ENCODE measurements at regions not wholly inside any gene's neighbourhood (a gene's known extent, or its start where the extent isn't known, plus 50 kb on each side); places are given as distances from the start of the nearest gene placed in this dataset.

DNA sequence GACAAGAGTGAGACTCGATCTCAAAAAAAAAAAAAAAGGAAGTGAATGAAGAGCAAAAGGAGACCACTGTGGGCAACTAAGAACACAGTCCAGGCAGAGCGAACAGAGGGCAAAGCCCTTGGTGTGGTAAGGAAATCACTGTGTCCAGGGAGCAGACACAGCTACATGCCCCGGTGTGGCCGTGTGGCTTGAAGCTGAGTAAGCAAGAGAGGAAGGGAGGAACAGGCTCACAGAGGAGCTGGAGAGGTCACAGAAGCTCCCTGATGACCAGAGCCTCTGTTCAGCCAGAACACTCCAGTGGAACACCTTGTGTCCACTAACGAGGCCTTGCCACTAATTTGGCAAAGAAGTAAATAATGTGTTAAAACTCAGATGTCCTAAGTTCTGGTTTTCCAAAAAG is 60.6 kb upstream of the GATA2 start:
- TF ChIP-seq POLR2AphosphoS5 (IDR thresholded peaks at IDR 0.05) (no peak), POLR2A (IDR thresholded peaks at IDR 0.05) (no peak)
- TF ChIP-seq, protein P1, sequence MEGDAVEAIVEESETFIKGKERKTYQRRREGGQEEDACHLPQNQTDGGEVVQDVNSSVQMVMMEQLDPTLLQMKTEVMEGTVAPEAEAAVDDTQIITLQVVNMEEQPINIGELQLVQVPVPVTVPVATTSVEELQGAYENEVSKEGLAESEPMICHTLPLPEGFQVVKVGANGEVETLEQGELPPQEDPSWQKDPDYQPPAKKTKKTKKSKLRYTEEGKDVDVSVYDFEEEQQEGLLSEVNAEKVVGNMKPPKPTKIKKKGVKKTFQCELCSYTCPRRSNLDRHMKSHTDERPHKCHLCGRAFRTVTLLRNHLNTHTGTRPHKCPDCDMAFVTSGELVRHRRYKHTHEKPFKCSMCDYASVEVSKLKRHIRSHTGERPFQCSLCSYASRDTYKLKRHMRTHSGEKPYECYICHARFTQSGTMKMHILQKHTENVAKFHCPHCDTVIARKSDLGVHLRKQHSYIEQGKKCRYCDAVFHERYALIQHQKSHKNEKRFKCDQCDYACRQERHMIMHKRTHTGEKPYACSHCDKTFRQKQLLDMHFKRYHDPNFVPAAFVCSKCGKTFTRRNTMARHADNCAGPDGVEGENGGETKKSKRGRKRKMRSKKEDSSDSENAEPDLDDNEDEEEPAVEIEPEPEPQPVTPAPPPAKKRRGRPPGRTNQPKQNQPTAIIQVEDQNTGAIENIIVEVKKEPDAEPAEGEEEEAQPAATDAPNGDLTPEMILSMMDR (IDR thresholded peaks at IDR 0.05): no peak
- Histone ChIP-seq H3K27me3 (peaks cover 0 to 19% of the 10 kb centered on the region in 2 donors), H3K4me3 (no peak overlapping the region), H3K4me1 (no peaks in the 10 kb centered on the region), H3K27ac (no peak overlapping the region), H3K9me3 (peaks cover 0 to 3% of the 10 kb centered on the region in 2 donors), H3K36me3 (no peaks in the 10 kb centered on the region)
- intact Hi-C loops (cut with DNase I; ENCODE audit: low total_unique reads): no loop called here
- peak in 1 of 2 donors; percentile 9 for DNase-seq (ENCODE audit: low spot score in 2 of 2)

DNA sequence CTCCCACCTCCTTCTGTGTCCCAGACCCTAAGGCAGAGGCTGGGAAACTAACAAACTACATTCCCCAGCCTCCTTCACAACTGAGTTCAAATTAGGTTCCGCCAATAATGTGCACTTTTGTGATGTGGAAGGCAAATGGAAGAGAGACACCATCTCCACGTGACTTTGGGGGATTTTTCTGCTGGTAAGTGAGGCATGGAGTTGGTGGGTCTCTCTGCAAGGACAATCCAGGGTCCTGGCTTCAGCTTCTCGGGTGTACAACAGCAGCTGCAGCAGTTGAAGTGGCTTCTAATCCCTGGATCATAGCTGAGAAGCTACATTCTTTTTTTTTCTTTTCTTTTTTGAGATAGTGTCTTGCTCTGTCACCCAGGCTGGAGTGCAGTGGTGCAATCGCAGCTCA is 58.9 kb upstream of the GATA2 start:
- intact Hi-C loops (cut with DNase I; ENCODE audit: low total_unique reads): no loop called here
- no peak for DNase-seq (ENCODE audit: low spot score in 2 of 2)
- H3K27ac ChIP-seq: no peak overlapping the region
- no peaks in the 10 kb centered on the region for H3K9me3 ChIP-seq
- peaks cover 0 to 19% of the 10 kb centered on the region in 2 donors for H3K27me3 ChIP-seq
- no peak for TF ChIP-seq POLR2AphosphoS5 (IDR thresholded peaks at IDR 0.05)
- no peak for TF ChIP-seq POLR2A (IDR thresholded peaks at IDR 0.05)
- TF ChIP-seq, protein P1 (IDR thresholded peaks at IDR 0.05): no peak
- no peaks in the 10 kb centered on the region for H3K4me1 ChIP-seq
- H3K4me3 ChIP-seq: no peak overlapping the region
- H3K36me3 ChIP-seq: no peaks in the 10 kb centered on the region

DNA sequence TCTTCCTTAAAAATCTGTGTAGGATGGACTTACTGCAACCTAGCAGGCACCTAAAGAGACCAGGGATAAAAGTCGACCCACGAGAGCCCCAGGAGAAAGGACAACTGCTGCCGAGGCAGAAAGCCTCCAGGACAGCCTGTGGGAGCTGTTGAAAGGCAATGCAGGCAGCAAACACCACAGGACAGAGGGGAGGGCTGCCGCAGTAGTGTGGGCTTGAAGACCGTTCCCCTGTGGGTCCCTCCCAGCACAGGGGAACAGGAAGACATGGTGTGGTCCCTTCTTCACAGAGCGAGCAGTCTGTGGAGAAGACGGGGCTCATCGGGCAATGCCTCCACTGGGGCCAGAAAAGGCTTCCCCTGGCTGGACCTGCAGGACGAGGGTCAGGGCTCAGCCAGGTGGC is 58.5 kb upstream of the GATA2 start:
- H3K9me3 ChIP-seq: no peaks in the 10 kb centered on the region
- H3K27ac ChIP-seq: no peak overlapping the region
- no peak overlapping the region for H3K4me3 ChIP-seq
- H3K27me3 ChIP-seq: peaks cover 0 to 19% of the 10 kb centered on the region in 2 donors
- no peaks in the 10 kb centered on the region for H3K4me1 ChIP-seq
- no peaks in the 10 kb centered on the region for H3K36me3 ChIP-seq
- TF ChIP-seq POLR2A (IDR thresholded peaks at IDR 0.05) (no peak), POLR2AphosphoS5 (IDR thresholded peaks at IDR 0.05) (no peak)
- TF ChIP-seq, protein P1 (IDR thresholded peaks at IDR 0.05): no peak
- peak in 1 of 2 donors; percentile 22 for DNase-seq (ENCODE audit: low spot score in 2 of 2)
- intact Hi-C loops (cut with DNase I; ENCODE audit: low total_unique reads): no loop called here

DNA sequence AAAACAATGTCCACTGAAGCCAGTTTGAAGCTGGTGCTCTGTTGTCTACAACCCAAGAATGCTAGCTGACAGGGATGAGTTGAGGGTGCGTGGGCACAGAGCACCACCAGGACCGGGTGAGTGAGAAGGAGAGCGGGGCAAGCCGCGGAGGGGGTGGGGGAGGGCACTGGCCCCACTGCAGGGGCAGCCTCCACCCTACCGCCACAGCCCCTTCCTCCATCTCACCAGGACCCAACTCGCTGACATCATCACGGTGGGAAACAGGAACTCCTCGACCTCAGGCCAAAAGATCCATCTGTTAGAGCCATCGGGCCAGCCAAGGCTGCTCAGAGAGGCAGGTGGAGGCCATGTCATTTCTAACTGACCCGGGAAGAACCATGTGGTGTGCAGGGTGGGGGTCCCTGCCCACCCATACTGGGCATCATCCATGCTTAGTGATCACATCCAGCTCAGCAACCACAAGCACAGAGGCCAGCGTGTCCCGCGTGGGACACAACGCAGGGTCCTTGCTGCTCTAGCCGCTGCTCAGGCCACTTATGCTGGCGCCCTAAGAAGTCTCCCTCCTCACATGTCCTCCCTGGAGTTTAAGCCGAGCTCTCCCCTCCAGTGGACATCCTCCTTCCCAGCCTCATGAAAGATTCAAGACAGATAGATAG is 57.6 kb upstream of the GATA2 start:
- Histone ChIP-seq H3K27ac (peak overlapping the region in 1 of 2 donors; percentile 70), H3K4me1 (no peaks in the 10 kb centered on the region)

DNA sequence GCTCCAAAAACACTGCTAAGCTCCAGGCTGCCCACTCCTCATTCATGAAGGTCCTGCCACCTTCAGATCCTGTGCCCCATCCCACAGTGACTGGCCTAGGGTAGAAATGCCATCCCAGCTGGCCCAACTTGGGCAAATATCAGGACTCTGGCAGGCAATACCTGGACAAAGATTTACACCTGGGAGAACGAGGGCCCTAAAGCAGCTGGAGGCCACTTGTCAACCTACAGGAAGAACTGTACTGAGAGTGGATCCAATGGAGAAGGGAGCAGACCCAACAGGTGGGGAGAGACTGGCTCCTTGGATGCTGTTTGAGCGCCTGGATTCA is 57.1 kb upstream of the GATA2 start:
- Histone ChIP-seq H3K36me3 (no peaks in the 10 kb centered on the region), H3K9me3 (no peaks in the 10 kb centered on the region), H3K27ac (peak overlapping the region; percentile 55 to 70), H3K27me3 (peaks cover 0 to 6% of the 10 kb centered on the region in 2 donors), H3K4me3 (no peak overlapping the region), H3K4me1 (no peaks in the 10 kb centered on the region)
- TF ChIP-seq POLR2A (IDR thresholded peaks at IDR 0.05) (no peak), POLR2AphosphoS5 (IDR thresholded peaks at IDR 0.05) (no peak)
- TF ChIP-seq, protein P1 (IDR thresholded peaks at IDR 0.05): no peak
- intact Hi-C loops (cut with DNase I; ENCODE audit: low total_unique reads): no loop called here
- peak in 1 of 2 donors; percentile 25 for DNase-seq (ENCODE audit: low spot score in 2 of 2)

More for the DNA sequence above, 57.6 kb upstream of the GATA2 start:
- Histone ChIP-seq H3K36me3 (no peaks in the 10 kb centered on the region), H3K4me3 (no peak overlapping the region), H3K9me3 (no peaks in the 10 kb centered on the region), H3K27me3 (peaks cover 0 to 12% of the 10 kb centered on the region in 2 donors)
- DNase-seq (ENCODE audit: low spot score in 2 of 2): peak in 1 of 2 donors; percentile 42
- intact Hi-C loops (cut with DNase I; ENCODE audit: low total_unique reads): no loop called here
- TF ChIP-seq, protein P1 (IDR thresholded peaks at IDR 0.05): no peak
- no peak for TF ChIP-seq POLR2AphosphoS5 (IDR thresholded peaks at IDR 0.05)
- no peak for TF ChIP-seq POLR2A (IDR thresholded peaks at IDR 0.05)
